NT2/D1 (cell line): ENCODE measurements at regions not wholly inside any gene's neighbourhood (a gene's known extent, or its start where the extent isn't known, plus 50 kb on each side); places are given as distances from the start of the nearest gene placed in this dataset.
"Not testable (repeated sequence)": the region's sequence is repeated elsewhere in the genome, so short reads cannot be mapped to it uniquely, and the experiment has no call there.

ENCODE experiments used
- DNase-seq: peaks from one replicate; pipeline ENCODE4 v3.0.0-alpha.2; 2011; ENCODE audit warnings: low read depth, low spot score
- H3K27me3 ChIP-seq: 2 replicates; pipeline ENCODE4 v1.6.0; 2011; ENCODE audit warnings: mild to moderate bottlenecking; ENCODE audit not compliant: insufficient read length, insufficient read depth
- H3K36me3 ChIP-seq: 2 replicates; pipeline ENCODE4 v1.6.1; 2011; ENCODE audit warnings: mild to moderate bottlenecking, low read length, mixed read lengths; ENCODE audit not compliant: insufficient read depth, insufficient read length
- H3K4me1 ChIP-seq: 2 replicates; pipeline ENCODE4 v1.5.1; 2011; ENCODE audit not compliant: insufficient read depth, insufficient read length
- H3K4me3 ChIP-seq: 2 replicates; pipeline ENCODE4 v1.5.1; 2011; ENCODE audit warnings: low read depth; ENCODE audit not compliant: insufficient read length
- H3K9ac ChIP-seq: 2 replicates; pipeline ENCODE4 v1.6.0; 2011; ENCODE audit warnings: low read depth; ENCODE audit not compliant: insufficient read length
- H3K9me3 ChIP-seq: 2 replicates; pipeline ENCODE4 v1.5.1; 2011; ENCODE audit warnings: mild to moderate bottlenecking, low read length; ENCODE audit not compliant: insufficient read depth
- SUZ12 ChIP-seq: IDR thresholded peaks from 2 replicates; pipeline ENCODE4 v1.6.1; 2011; ENCODE audit not compliant: insufficient read length, insufficient read depth; ENCODE audit errors: extremely low read depth
- YY1 ChIP-seq: IDR thresholded peaks from 2 replicates; pipeline ENCODE4 v1.6.1; 2011; ENCODE audit not compliant: insufficient read length, insufficient read depth
- ZNF274 ChIP-seq: IDR thresholded peaks from 2 replicates; pipeline ENCODE4 v1.6.1; 2011; ENCODE audit warnings: mild to moderate bottlenecking, low read depth, low read length

GRCh38 chr20:29742699-29743100 is 1514.8 kb upstream of the DEFB115 start:
- DNase-seq = no peak
- H3K9ac ChIP-seq = peak overlapping the region; percentile 81
- H3K27me3 ChIP-seq = peaks cover 32% of the 10 kb centered on the region

GRCh38 chr20:29743101-29743931 is 1514.1 kb upstream of the DEFB115 start:
- Histone ChIP-seq H3K9ac (peak overlapping the region; percentile 81), H3K4me1 (no peaks in the 10 kb centered on the region), H3K27me3 (peaks cover 32% of the 10 kb centered on the region), H3K4me3 (peak overlapping the region; percentile 47), H3K9me3 (no peaks in the 10 kb centered on the region; the same call in 1 of the 2 replicates), H3K36me3 (no peaks in the 10 kb centered on the region)
- TF ChIP-seq SUZ12 (no peak), YY1 (no peak), ZNF274 (no peak)
- DNase-seq = no peak

More at GRCh38 chr20:29742699-29743100, 1514.8 kb upstream of the DEFB115 start:
- Histone ChIP-seq H3K4me3 (peak overlapping the region; percentile 47), H3K9me3 (no peaks in the 10 kb centered on the region; the same call in 1 of the 2 replicates), H3K4me1 (no peaks in the 10 kb centered on the region), H3K36me3 (no peaks in the 10 kb centered on the region)
- TF ChIP-seq YY1 (no peak), SUZ12 (no peak), ZNF274 (no peak)

GRCh38 chr20:29744071-29744470 is 1513.4 kb upstream of the DEFB115 start:
- no peak for TF ChIP-seq ZNF274
- no peak for TF ChIP-seq SUZ12
- TF ChIP-seq YY1 = no peak
- Histone ChIP-seq H3K4me1 (no peaks in the 10 kb centered on the region), H3K4me3 (peak overlapping the region; percentile 47), H3K9me3 (no peaks in the 10 kb centered on the region; the same call in 1 of the 2 replicates), H3K36me3 (no peaks in the 10 kb centered on the region), H3K27me3 (peaks cover 32% of the 10 kb centered on the region), H3K9ac (peak overlapping the region; percentile 24)
- DNase-seq = no peak

- not testable (repeated sequence) for H3K36me3 ChIP-seq, DNase-seq, H3K9me3 ChIP-seq, H3K4me1 ChIP-seq, H3K9ac ChIP-seq, H3K4me3 ChIP-seq
- peaks cover 32% of the 10 kb centered on the region for H3K27me3 ChIP-seq
Observed at GRCh38 chr20:29745534-29746245, 1511.8 kb upstream of the DEFB115 start.

GRCh38 chr20:29750268-29750899 is 1507.1 kb upstream of the DEFB115 start:
- H3K9me3 ChIP-seq = no peaks in the 10 kb centered on the region
- peaks cover 4% of the 10 kb centered on the region for H3K27me3 ChIP-seq
- TF ChIP-seq YY1 = no peak
- TF ChIP-seq ZNF274 = no peak
- TF ChIP-seq SUZ12 = no peak
- no peak for DNase-seq
- H3K4me1 ChIP-seq = no peaks in the 10 kb centered on the region
- H3K4me3 ChIP-seq = no peak overlapping the region
- H3K36me3 ChIP-seq = no peaks in the 10 kb centered on the region
- H3K9ac ChIP-seq = no peak overlapping the region

GRCh38 chr20:29752644-29753425 is 1504.6 kb upstream of the DEFB115 start:
- not testable (repeated sequence) for DNase-seq, H3K4me3 ChIP-seq, H3K9ac ChIP-seq, H3K27me3 ChIP-seq, H3K4me1 ChIP-seq, H3K9me3 ChIP-seq, H3K36me3 ChIP-seq

- H3K4me3 ChIP-seq, H3K27me3 ChIP-seq, H3K4me1 ChIP-seq, H3K9ac ChIP-seq, H3K36me3 ChIP-seq, H3K9me3 ChIP-seq: not testable (repeated sequence)
- peak; percentile 90 for DNase-seq
Observed at GRCh38 chr20:29753426-29753746, 1504.1 kb upstream of the DEFB115 start.

GRCh38 chr20:29753879-29754278 is 1503.6 kb upstream of the DEFB115 start:
- H3K9ac ChIP-seq, H3K36me3 ChIP-seq, H3K9me3 ChIP-seq, H3K4me3 ChIP-seq, H3K27me3 ChIP-seq, DNase-seq, H3K4me1 ChIP-seq: not testable (repeated sequence)

GRCh38 chr20:29755854-29756498 is 1501.5 kb upstream of the DEFB115 start:
- H3K9ac ChIP-seq, DNase-seq, H3K4me1 ChIP-seq, H3K27me3 ChIP-seq, H3K4me3 ChIP-seq, H3K9me3 ChIP-seq, H3K36me3 ChIP-seq: not testable (repeated sequence)
